Stimulated activated naive CD4-positive, alpha-beta T cell treated with Interleukin-2 at 50 U/mL for 16 hours (primary cell): ENCODE measurements at regions not wholly inside any gene's neighbourhood (a gene's known extent, or its start where the extent isn't known, plus 50 kb on each side); places are given as distances from the start of the nearest gene placed in this dataset.

ENCODE experiments used
- DNase-seq: peaks from one replicate; lab custom pipeline; 2025; lab: John Stamatoyannopoulos, UW

DNA sequence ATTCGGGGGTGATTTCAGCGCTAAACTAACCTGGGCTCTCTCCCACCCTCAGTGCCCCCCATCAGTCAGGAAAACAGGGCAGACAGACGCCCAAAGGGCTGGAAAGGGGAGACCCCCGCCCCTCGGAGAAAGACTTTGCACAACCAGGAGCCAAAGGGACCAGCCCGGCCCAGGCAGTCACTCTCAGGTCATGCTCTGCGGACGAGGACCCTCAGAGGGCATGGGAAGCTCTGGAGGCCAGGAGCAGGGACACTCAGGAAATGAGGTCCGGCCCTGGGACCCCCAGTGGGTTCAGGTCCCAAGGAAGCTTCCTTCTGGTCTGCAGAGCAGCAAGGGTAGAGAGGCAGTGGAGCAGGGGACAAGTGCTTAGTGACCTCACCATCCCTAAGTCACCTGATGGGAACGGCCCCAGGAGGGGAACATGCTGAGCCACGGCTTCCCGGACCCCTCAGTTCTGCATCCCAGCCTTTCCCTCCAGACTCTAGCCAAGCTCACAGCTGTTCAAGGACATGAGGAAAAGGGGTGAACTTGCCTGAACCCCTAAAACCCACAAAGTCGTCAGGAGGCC is 88.0 kb upstream of the GPC1 start:
- DNase-seq, result no peak

DNA sequence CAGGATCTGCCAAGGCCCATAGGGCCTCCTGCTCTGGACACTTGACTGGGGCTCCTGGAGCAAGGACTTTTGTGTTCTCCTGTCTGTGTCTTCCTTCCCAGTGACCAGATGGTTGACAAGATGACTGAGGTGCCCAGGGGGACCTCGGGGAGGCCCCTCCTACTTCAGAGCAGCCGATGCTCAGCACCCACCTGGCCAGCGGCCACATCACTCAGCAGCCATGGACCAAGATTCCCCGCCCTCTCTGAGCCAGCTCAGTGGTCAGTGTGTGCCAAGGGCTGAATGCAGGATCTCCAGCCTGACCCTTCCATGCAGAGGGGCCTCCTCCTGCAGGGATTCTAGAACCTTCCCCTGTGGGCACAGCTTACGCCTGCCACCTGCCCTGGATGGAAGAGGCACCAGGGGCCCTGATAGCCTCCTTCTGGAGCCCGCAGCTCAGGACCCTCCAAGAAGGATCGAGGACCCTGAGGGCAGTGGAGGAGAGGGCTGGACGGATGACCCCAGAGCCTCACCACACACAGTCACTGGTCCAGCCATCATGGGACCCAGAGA is 87.4 kb upstream of the GPC1 start:
- DNase-seq, result no peak

DNA sequence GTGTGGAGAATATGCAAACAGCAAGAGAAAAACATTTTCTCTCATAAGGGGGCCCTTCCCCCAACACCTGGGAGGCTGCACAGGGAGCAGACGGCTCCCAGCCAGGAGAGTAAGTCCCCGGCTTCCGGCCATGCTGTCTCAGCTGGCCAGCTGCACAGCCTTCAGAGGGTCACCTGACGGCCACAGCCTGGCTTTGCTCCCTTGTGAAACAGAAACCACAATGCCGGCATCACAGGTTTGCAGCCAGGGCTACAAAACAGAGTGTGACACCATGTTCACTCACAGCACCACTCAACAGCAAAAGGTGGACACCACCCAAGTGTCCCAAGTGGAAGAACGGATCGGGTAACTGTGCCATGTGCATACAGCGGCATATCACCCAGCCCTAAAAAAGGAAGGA is 86.9 kb upstream of the GPC1 start:
- DNase-seq, result no peak

DNA sequence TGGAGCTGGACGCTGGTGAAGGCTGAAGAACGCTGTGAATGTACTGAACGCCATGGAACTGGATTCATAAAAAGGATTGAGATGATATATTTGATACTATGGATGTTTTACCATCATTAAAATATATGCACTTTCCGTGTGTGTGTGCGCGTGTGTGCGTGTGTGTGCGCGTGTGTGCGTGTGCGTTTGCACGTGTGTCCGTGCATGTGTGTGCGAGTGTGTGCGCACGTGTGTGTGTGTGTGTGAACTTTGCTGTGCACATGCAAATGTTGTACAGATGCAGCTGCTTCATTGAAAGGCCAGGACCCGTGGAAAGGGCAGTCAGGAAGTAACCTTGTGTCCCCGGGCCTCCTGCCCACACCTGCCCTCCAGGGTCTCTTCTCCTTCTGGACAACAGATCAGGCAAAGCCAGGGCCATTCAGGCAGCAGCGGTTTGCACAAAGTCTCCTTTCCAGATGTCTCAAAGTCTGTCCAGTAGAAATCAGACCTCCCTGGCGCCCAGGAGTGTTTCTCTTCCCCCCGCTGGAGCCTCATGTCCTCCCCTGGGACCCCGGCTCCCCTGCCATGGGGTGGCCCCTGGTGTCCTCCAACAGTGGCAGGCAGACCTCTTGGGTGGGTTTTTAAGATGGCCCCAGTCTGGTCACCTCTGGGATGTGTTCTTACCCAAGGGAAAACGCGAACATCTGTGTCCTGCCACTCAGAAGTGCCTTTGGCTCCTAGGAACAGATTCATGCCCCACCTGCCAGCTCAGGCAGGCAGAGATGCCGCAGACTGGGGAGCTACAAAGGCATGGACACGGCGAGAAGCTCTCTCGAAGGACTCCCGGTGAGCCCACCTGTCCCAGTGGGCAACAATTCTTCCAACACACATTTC is 86.1 kb upstream of the GPC1 start:
- DNase-seq, result no peak

DNA sequence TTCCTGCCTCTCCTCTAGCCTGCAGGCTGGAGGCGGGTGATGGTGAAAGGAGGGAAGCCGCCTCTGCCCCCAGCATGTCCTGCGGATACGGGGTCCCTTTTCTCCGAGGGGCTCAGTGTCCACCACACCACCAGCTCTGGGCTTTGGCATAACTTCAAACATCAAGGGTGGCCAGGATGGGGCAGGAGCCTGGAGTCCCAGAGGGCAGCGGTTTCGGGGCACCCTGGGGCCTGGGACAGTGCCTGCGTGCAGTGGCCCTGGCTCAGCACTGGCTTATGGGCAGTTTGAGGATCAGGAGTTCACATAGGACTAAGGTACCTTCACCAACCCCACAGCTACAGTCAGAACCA is 85.5 kb upstream of the GPC1 start:
- no peak for DNase-seq

DNA sequence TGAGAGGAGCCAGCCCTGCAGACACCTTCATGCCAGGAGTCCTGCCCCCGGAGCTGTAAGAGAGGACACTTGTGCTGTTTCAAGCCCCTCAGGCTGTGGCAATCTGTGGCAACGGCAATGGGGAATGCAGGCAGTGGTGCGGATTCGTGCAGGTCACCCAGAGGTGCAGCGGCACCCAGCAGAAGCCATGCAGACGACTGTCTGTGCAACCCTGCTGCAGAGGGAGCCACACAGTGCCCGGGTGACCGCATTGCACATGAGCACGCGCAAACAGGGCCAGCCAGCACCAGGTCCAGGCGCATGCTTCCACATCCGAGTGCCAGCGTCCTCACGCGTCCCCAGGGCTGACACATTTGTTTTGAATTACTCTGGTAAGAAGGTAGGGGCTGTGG is 84.8 kb upstream of the GPC1 start:
- DNase-seq, result no peak

DNA sequence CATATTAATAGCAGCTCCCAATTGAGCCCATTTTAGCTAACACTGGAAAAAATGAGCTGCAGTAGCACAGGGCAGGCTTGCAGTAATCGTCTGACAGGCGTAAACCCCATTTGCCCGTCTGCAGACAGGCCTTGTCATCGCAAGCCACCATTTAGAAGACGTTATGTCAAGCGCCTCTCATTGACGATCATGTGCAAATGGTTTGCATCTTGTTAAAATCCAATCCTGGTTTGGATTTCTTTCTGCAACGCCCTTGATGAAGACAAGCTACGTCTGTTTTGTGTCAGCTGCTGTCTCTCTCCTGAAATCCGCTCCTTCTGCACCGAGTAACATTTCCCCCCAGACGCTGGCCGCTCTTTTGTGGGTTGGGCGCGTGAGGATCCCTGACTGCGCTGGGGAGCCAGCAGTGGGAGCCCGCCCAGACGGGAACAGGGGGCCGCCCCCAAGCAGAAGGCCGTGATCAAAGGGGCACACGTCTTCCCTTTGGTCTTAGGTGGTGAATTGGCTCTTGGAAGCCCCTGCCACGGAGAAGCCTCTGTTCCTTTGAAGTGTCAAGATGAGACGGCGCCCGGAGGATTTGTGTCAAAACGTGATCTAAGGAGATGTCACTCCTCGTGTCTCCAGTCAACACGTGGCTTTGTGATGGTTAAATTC is 84.2 kb upstream of the GPC1 start:
- DNase-seq, result no peak

DNA sequence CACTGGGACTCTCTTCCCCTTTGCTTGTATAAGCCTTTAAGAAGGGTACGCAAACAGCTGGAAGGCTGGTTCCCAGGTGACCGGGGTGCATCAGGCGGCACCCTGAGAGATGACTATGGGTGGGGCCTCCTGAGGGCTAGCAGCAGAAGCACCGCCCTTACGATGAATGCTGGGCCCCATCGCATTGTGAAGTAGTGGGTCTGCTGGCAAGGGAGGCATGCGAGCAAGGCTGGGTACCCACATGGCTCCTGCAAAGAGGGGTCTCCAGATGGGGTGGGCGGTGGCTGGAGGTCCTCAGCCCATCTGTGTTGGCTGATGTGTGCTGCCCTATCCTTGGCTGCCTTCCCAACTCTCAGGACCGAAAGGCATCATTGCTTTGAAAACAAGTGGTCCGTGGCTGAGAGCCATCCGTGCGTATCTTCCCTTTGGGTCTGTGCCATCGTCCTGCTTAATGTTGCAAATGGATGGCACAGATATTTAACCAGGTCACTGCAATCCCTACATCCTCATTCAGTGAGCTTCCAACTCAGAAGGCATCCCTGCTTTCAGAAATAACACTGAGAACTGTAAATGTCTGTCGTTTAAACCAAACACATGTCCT is 83.5 kb upstream of the GPC1 start:
- DNase-seq, result no peak

DNA sequence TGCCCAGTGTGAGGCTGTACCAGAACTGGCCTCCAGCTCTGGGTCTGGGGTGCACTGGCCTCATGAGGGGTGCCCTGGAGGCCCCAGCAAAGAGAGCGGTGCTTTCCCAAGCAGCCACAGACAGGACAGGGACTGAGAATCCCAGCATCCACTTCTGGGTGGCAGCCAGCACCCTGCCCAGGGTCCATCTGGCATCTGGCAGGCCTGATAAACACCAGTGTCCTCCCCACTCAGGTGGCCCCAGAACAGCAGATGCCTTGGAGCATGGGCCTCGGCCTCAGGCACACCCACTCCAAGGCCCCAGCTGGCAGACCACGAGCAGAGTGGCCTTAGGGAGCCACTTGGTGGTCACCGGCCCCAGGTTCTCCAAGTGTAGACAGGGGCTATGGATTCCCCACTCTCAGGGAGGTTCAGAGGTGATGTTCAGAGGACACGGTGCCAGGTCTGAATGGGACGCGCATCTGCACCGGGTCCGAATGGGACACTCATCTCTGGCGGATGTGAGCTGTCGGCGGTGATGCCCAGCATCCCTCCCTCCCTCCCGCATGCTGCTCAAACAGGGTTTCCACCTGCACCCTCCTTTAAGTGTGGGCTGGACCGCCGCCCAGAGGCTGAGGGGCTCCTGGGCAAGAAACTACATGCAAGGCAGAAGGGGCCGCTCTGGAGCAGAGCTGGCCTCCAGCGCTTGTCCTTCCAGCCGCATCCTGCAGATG is 82.2 kb upstream of the GPC1 start:
- no peak for DNase-seq

DNA sequence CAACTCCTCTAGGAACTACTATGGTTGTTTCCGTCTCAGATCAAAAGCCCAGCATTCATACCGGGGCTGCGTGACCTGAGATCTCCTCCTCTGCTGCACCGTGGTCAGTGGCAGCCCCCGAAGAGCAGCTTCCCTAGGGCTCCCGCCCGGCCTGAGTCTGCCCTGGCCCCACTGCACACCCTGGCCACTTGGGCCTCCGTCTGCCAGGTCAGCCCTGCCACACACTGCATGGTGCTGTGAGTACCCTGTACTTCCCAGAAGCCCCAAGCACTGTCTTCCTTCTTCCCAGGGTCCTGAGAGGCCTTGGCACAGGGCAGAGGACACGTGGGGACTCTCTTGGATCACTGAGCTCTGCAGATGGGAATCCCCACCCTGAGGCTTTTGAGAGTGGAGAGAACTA is 81.5 kb upstream of the GPC1 start:
- DNase-seq, result no peak

DNA sequence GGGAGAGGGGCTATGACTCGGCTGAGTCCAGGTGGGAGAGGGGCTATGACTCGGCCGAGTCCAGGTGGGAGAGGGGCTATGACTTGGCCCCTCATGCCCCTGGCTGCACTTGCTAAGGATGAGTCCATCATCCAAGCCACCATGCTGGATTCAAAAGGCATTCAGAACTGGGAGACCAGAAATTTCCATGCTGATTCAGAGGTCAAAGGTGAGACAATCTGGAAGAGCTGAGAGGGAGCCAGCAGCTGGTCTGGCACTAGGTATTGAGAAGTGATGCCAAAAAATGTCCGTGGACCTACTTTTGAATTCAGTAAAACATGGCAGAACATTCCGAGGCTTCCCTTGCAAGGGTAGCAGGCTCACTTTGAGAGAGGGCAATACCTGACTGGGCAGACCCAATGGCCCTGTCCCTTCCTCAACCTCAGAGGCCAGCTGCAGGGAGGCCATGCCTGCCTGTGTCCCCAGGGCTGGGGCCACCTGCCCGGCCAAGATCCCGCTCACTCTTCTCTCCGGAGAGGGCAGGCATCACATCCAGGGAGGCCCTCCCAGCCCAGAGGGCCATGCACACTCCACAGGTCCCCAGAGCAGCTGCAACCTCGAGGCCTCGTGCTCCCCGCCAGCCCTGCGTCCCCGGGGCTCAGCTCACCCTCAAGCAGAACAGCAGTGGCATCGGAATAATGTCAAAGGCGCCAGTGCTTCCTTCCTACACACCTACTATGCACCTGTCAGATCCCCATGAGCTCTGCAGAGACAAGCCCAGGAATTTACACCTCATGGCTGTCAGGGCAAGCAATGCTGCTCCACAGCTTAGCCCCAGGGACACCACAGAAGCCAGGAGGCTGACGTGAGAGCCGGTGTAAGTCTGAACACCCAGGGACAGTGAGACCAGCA is 80.2 kb upstream of the GPC1 start:
- DNase-seq, result no peak

DNA sequence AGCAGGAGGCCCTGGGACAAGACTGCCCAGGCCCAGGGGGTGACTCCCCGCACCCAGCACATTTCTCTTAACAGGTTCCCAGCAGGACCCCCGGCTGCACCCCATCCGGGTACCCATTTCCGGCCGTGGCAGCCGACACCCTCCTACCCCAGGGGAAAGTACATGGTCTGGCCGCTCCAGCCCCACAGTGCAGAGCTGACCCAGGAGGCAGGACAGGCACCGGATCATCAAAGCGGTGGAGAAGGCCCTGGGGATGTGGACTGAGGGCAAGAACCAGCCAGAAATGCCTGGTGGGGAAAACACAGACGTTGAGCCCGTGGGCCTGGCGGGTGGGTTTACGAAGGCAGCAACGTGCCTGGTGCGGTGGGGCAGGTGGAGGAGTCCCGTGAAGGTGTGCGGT is 79.5 kb upstream of the GPC1 start:
- DNase-seq, result no peak

DNA sequence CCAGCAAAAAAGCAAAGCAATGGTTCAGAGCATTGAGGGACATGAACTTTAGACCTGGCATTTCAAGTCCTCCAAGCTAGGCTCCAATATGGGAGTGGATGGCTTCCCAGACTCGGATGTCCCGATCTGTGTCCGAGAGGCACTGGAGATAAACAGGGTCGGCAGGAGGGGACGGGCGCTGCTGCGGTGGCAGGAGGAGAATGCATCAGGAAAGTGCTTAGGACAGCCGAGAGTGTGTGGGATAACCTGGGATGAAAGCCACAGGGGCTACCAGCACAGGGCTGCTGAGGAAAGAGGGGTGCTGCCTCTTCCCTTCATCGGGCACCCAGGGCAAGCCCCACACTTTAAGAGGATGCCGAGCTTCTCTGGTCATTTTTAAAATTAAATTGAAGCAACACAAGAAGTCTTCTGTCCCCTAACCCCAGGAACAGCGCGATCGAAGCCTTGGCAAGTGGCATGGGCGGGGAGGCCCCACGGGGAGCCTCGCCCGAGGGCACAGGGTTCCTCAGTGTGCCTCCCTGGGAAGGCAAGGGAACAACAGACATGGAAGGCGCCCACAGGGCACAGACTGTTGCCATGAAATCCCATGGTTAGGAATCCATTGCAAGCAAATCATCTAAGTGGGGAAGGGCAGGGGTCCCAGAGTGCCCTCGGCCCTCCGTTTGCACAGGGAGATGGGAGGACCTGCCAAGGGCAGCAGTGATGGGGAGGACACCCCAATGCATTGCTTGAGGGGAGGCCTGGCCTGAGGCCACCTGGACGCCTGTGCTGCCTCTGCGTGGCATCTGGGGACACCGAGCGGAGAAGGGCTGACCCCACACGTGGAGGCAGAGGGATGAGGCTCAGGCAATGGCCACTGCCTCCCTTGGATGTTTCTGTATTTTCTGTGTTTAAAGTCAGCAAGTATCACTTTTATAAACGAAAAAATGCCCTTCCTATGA is 78.5 kb upstream of the GPC1 start:
- DNase-seq, result no peak

DNA sequence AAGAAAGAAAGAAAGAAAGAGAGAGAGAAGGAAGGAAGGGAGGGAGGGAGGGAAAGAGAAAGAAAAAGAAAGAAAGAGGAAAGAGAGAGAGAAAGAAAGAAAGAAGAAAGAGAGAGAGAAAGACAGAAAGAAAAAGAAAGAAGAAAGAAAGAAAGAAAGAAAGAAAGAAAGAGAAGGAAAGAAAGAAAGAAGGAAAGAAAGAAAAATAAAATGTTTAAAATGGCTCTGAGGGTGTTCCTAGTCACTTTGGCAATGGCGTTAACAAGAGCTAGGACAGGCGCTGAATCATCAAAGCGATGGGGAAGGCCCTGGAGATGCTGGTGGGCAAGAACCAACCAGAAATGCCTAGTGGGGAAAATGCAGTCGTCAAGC is 77.8 kb upstream of the GPC1 start:
- DNase-seq, result no peak

DNA sequence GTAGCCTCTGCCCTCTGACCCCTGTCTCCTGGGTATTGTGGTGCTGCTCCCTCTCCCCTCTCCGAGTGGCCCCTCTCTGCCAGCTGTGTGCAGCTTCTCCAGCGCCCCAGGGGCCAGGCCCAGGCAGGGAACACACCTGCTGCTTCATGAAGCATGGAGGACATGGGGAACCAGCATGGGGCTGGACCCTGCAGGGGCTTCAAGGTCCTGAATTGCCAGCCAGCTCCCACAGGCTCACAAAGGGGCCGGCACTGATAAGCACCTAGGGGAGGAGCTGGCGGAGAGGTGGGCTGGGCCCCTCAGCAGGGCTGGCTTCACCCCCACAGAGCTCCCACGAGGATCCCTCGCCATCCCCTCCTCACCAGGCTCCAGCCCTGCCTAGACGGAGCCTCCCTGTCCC is 77.4 kb upstream of the GPC1 start:
- no peak for DNase-seq

DNA sequence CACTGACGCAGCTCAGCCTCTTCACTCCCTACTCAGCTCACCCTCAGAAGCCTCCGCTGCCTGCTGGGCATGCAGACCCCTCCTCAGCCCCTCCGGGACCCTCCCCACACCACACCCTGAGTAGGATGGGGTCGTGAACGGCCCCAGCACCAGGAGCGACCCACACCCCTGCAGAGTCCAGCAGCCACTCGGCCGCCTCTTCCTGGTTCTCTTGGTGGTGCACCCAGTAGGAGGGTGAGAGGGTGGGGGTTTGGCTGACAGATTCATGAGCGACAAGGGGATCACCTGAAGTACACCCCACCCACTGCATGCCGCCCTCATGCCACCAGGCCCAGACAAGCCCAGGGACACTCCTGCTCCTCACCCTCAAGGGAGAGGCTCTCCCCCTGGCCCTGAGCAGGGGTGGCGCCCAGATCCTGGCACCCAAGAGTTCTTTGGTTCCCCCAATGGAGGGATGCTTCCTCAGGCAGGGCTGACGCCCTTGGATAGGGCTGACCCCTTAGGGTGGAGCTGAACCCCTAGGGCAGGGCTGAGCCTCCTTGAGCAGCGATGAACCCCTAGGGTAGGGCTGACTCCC is 76.6 kb upstream of the GPC1 start:
- no peak for DNase-seq

DNA sequence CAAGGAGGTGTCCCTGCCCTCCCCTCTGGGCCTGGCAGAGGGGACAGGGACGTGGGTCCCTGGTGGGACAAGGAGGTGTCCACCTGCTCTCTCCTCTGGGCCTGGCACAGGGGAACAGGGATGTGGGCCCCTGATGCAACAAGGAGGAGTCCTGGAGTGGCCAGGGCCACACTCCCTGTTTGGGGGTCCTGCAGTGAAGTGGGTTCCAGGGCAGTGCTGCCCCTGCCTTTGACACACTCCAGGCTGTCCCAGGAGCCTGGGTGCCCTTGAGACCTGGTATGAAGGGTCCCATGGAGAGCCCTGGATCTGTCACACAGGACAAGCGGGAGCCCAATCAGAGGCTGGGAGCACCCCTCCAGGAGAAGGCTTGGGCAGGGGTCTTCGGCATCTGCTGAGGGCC is 75.8 kb upstream of the GPC1 start:
- DNase-seq, result no peak

DNA sequence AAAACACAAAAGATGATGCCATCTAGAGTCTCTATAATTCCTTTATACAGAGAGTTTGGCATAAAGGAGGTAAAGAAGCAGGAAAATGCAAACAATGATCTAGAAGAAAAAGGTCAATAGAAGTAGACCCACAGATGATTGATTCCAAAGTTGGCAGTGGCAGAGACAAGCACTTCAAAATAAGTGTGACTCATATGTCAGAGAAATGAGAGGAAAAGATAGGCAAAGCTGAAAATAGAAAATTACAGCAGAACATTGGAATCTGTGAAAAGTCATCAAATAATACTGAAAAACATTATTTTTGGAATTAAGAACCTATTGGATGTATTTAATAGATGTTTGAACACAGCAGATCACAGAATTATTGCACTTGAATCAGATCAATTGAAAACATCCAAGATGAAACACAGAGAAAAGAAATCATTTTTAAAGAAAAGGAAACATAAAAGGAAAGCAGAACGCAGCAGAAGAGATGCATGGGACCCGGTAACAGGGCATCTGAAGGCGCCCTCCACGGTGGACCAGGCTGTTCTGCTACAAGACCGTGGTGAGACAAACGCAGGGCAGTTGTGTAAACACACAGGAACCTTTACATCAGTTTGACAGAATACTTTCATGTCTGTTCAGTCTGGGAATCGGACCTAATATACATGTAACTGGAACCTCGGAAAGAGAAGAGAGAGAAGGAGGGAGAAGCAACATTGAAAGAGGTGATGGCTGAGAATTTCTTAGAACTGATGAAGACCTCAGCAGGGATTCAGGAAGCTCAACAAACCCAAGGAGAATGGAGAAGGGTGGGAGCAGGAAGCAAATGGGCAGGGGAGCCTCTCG is 74.6 kb upstream of the GPC1 start:
- DNase-seq, result no peak

DNA sequence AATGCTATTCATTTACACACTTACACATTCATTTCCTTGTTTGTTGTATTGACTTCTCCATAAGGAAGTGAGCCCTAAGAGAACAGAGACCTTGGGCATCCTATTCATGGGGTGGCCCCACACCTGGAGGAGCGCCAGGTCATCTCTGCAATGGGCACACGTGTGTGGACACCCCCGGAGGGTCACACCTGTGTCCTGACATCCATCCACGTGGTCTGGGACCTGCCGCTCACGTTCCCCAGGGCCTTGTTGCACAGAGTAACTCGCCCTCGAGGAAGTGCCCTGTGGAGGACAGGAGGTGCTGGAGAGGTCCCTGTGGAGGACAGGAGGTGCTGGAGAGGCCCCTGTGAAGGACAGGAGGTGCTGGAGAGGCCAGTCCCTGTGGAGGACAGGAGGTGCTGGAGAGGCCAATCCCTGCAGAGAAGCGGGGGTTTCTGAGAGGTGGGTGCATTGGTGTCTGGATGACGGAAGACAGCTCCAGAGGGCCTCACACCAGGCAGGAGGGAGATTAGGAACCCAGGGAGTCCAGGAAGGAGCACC is 73.2 kb upstream of the GPC1 start:
- DNase-seq, result no peak
